GM12878 (cell line): ENCODE measurements at regions not wholly inside any gene's neighbourhood (a gene's known extent, or its start where the extent isn't known, plus 50 kb on each side); places are given as distances from the start of the nearest gene placed in this dataset.

Experiments
- ATAC-seq: fragments of 200-7000 bp; cut with Tn5 transposase; 3 replicates; pipeline ENCODE4 v1.9.1; 2020; ENCODE audit warnings: mild to moderate bottlenecking, moderate library complexity
- BruUV-seq: library from RNA; stranded (reverse); fragments of 400-500 nt; replicated peaks from 2 replicates; lab custom pipeline; 2021; lab: Mats Ljungman, UMichigan
- CTCF ChIA-PET: fragments of 300-600 bp; sonication (Branson Sonifier 250); formaldehyde crosslinking; extraction: SDS; loops from one replicate; lab custom pipeline; 2021; ENCODE audit warnings: inconsistent platforms; lab: Yijun Ruan, JAX
- POLR2A ChIA-PET: fragments of 350-600 bp; formaldehyde crosslinking; extraction: SDS; loops from one replicate; lab custom pipeline; 2021; ENCODE audit warnings: inconsistent platforms; lab: Charles Lee
- RAD21 ChIA-PET: fragments of 300-600 bp; sonication (Branson Sonifier 250); formaldehyde crosslinking; loops from one replicate; lab custom pipeline; 2023; ENCODE audit warnings: antibody characterized with exemption; ENCODE audit not compliant: unreplicated experiment; lab: Charles Lee
- SMC1A ChIA-PET: fragments of 300-600 bp; sonication (Branson Sonifier 250); formaldehyde crosslinking; loops from one replicate; lab custom pipeline; 2023; ENCODE audit not compliant: unreplicated experiment, uncharacterized antibody; lab: Charles Lee
- DNase-seq: peaks from one replicate; pipeline ENCODE4 v3.0.0-alpha.2; 2011; ENCODE audit warnings: low read depth, low spot score
- FAIRE-seq: peaks from 3 replicates; lab custom pipeline; 2011; peaks lifted over from hg19 to GRCh38; lab: Jason Lieb, UNC
- H2AFZ ChIP-seq: 2 replicates; pipeline ENCODE4 v1.6.0; 2011; ENCODE audit warnings: low read depth, low read length, control low read depth; ENCODE audit not compliant: control insufficient read depth
- H3K27ac ChIP-seq: 2 replicates; pipeline ENCODE4 v1.5.1; 2011; ENCODE audit warnings: control low read depth; ENCODE audit not compliant: control insufficient read depth, insufficient read depth
- H3K27me3 ChIP-seq, 2 experiments: replicated peaks in 1 of 2; 2 replicates each; pipeline versions ENCODE4 v1.6.0 to v1.6.1; 2011; ENCODE audit warnings: low read length in 1 of 2; ENCODE audit not compliant: control insufficient read depth in 2 of 2, insufficient read depth in 2 of 2
- H3K36me3 ChIP-seq, 2 experiments: 2 replicates each; pipeline ENCODE4 v1.5.1; 2011; ENCODE audit warnings: low read length in 1 of 2; ENCODE audit not compliant: control insufficient read depth in 2 of 2, insufficient read depth in 2 of 2
- H3K4me1 ChIP-seq: 2 replicates; pipeline ENCODE4 v1.6.1; 2011; ENCODE audit warnings: mild to moderate bottlenecking, low read length, moderate library complexity, mixed read lengths; ENCODE audit not compliant: control insufficient read depth, insufficient read depth
- H3K4me2 ChIP-seq: 2 replicates; pipeline ENCODE4 v1.6.0; 2011; ENCODE audit warnings: control low read depth; ENCODE audit not compliant: control insufficient read depth, insufficient read depth
- H3K4me3 ChIP-seq: fragments of 200-600 bp; sonication (generic); 2 replicates; pipeline ENCODE4 v1.5.1; 2016
- H3K79me2 ChIP-seq: 2 replicates; pipeline ENCODE4 v1.6.0; 2011; ENCODE audit warnings: low read length; ENCODE audit not compliant: control insufficient read depth, insufficient read depth
- H3K9ac ChIP-seq: 2 replicates; pipeline ENCODE4 v1.8.0; 2011; ENCODE audit warnings: low read length, control low read depth, mixed read lengths; ENCODE audit not compliant: control insufficient read depth, insufficient read depth
- H3K9me3 ChIP-seq: replicated peaks from 3 replicates; pipeline ENCODE4 v1.5.1; 2011; ENCODE audit warnings: mild to moderate bottlenecking, low read length; ENCODE audit not compliant: control insufficient read depth, insufficient read depth
- H4K20me1 ChIP-seq: 2 replicates; pipeline ENCODE4 v1.6.0; 2011; ENCODE audit not compliant: control insufficient read depth, insufficient read depth
- ELK1 ChIP-seq: IDR thresholded peaks from 2 replicates; pipeline ENCODE4 v1.6.1; 2012; ENCODE audit warnings: low read depth, low read length, improper control_type of control experiment
- FOXM1 ChIP-seq: IDR thresholded peaks from 2 replicates; pipeline ENCODE4 v1.6.1; 2012; ENCODE audit warnings: low read depth, mild to moderate bottlenecking, inconsistent platforms, low read length, moderate library complexity
- HSF1 ChIP-seq: fragments of 150-350 bp; IDR thresholded peaks from 2 replicates; pipeline ENCODE4 v1.6.1; 2014; ENCODE audit warnings: mild to moderate bottlenecking, low read depth, low read length
- IRF5 ChIP-seq: fragments of 450-650 bp; IDR thresholded peaks from 2 replicates; pipeline ENCODE4 v1.6.1; 2017; ENCODE audit warnings: borderline replicate concordance
- JUNB ChIP-seq: IDR thresholded peaks from 2 replicates; pipeline ENCODE4 v1.6.1; 2016; ENCODE audit warnings: antibody characterized with exemption, mild to moderate bottlenecking
- KAT2A ChIP-seq: conservative IDR thresholded peaks from 2 replicates; pipeline ENCODE4 v1.6.1; 2011; ENCODE audit warnings: low read depth, low read length; ENCODE audit not compliant: control insufficient read depth
- KDM1A ChIP-seq: fragments of 200-600 bp; sonication (generic); IDR thresholded peaks from 2 replicates; pipeline ENCODE4 v1.6.1; 2016; ENCODE audit warnings: borderline replicate concordance
- MAX ChIP-seq: IDR thresholded peaks from 2 replicates; pipeline ENCODE4 v1.6.1; 2012; ENCODE audit warnings: low read depth, low read length, improper control_type of control experiment
- PAX5 ChIP-seq: IDR thresholded peaks from 2 replicates; pipeline ENCODE4 v1.6.1; 2011; ENCODE audit warnings: low read depth, low read length, borderline replicate concordance
- RAD51 ChIP-seq: fragments of 450-650 bp; IDR thresholded peaks from 2 replicates; pipeline ENCODE4 v1.6.1; 2016; ENCODE audit warnings: moderate library complexity, mild to moderate bottlenecking, inconsistent platforms
- SMC3 ChIP-seq: IDR thresholded peaks from 2 replicates; pipeline ENCODE4 v1.6.1; 2011; ENCODE audit warnings: low read length, improper control_type of control experiment, borderline replicate concordance
- SPI1 ChIP-seq: IDR thresholded peaks from 2 replicates; pipeline ENCODE4 v1.6.1; 2011; ENCODE audit warnings: low read depth, mild to moderate bottlenecking, low read length, moderate library complexity, borderline replicate concordance; ENCODE audit not compliant: insufficient read depth
- YY1 ChIP-seq: IDR thresholded peaks from 2 replicates; pipeline ENCODE4 v1.6.1; 2011; ENCODE audit warnings: low read depth, mild to moderate bottlenecking, low read length
- ZBTB11 ChIP-seq: fragments of 450-650 bp; formaldehyde crosslinking; IDR thresholded peaks from 2 replicates; pipeline ENCODE4 v1.5.0; 2022; ENCODE audit warnings: mild to moderate bottlenecking, missing genetic modification characterization
- WGBS: methylation state at CpG from one replicate; pipeline ENCODE4 v1.1.6; 2016; ENCODE audit warnings: low lambda C conversion rate; ENCODE audit not compliant: insufficient replicate concordance, insufficient coverage; ENCODE audit errors: missing lambda C conversion rate; 5-methylcytosine and 5-hydroxymethylcytosine counted together
- in situ Hi-C: fragments of 300-500 bp; cut with MboI; formaldehyde crosslinking; loops from 9 replicates; pipeline ENCODE4 v1.14.3; 2018; ENCODE audit warnings: mixed read lengths
- intact Hi-C: fragments of 100-400 bp; cut with micrococcal nuclease; formaldehyde crosslinking; loops from one replicate; pipeline ENCODE4 v1.14.2; 2022; ENCODE audit not compliant: unreplicated experiment

GRCh38 chr2:200021449-200022114, 66.2 kb downstream of the MAIP1 start (continued):
- no peak for TF ChIP-seq SMC3
- no peak for TF ChIP-seq RAD51
- no peak for TF ChIP-seq KAT2A
- no peak for TF ChIP-seq SPI1

GRCh38 chr2:200022511-200022910, 67.1 kb downstream of the MAIP1 start:
- ChIA-PET POLR2A (interaction anchor here (0.6 kb wide), 1 partner anchor 197 kb away, joined by 6 read pairs; no protein-coding TSS in a partner anchor), RAD21 (no interaction called here), SMC1A (interaction anchor here (0.6 to 1.1 kb wide), 2 partner anchors 10 to 677 kb away, joined by 3 read pairs; no protein-coding TSS in a partner anchor), CTCF (interaction anchor here (1.7 kb wide), 1 partner anchor 37 kb away, joined by 4 read pairs; no protein-coding TSS in a partner anchor)
- no TSS peak for BruUV-seq
- intact Hi-C loops (no loop called here), in situ Hi-C loops (no loop called here)
- Histone ChIP-seq H3K27me3 (no peaks in the 10 kb centered on the region), H3K4me2 (no peak overlapping the region), H3K27ac (no peak overlapping the region), H3K4me1 (no peaks in the 10 kb centered on the region), H3K4me3 (no peak overlapping the region), H3K79me2 (no peaks in the 10 kb centered on the region), H2AFZ (no peak overlapping the region), H3K9me3 (no peaks in the 10 kb centered on the region), H3K9ac (no peak overlapping the region), H3K36me3 (no peaks in the 10 kb centered on the region), H4K20me1 (no peaks in the 10 kb centered on the region)
- ATAC-seq (no peak), FAIRE-seq (no peak), DNase-seq (no peak)
- 45% methylated on average over 2 of the region's 2 CpGs for WGBS
- TF ChIP-seq ZBTB11 (CRISPR knock-in tag) (no peak), HSF1 (no peak), IRF5 (no peak), JUNB (no peak), FOXM1 (no peak), KDM1A (no peak), ELK1 (no peak), YY1 (no peak), MAX (no peak), PAX5 (no peak)
